Activated T-cell treated with anti-CD3 and anti-CD28 coated beads, Interleukin-2, amount 50 U/mL, for 4 hours (primary cell): ENCODE measurements at regions not wholly inside any gene's neighbourhood (a gene's known extent, or its start where the extent isn't known, plus 50 kb on each side); places are given as distances from the start of the nearest gene placed in this dataset.

ENCODE experiments used
- ATAC-seq, 2 donors: fragments of 200-7000 bp; cut with Tn5 transposase; one replicate each; pipeline ENCODE4 v1.10.0; 2021
- DNase-seq: peaks from one replicate; pipeline ENCODE4 v3.0.0-alpha.2; 2020
- H3K27me3 Mint-ChIP-seq: one replicate; pipeline ENCODE4 v1.8.0; 2021; ENCODE audit warnings: low read depth, mixed read lengths
- H3K36me3 Mint-ChIP-seq: one replicate; pipeline ENCODE4 v1.8.0; 2022; ENCODE audit warnings: mixed read lengths; ENCODE audit not compliant: insufficient read depth
- H3K4me1 Mint-ChIP-seq: one replicate; pipeline ENCODE4 v1.8.0; 2021; ENCODE audit warnings: low read depth, mixed read lengths
- H3K4me3 Mint-ChIP-seq: one replicate; pipeline ENCODE4 v1.8.0; 2021; ENCODE audit warnings: mild to moderate bottlenecking, moderate library complexity, mixed read lengths
- H3K9me3 Mint-ChIP-seq: one replicate; pipeline ENCODE4 v1.8.0; 2021; ENCODE audit warnings: mixed read lengths

DNA sequence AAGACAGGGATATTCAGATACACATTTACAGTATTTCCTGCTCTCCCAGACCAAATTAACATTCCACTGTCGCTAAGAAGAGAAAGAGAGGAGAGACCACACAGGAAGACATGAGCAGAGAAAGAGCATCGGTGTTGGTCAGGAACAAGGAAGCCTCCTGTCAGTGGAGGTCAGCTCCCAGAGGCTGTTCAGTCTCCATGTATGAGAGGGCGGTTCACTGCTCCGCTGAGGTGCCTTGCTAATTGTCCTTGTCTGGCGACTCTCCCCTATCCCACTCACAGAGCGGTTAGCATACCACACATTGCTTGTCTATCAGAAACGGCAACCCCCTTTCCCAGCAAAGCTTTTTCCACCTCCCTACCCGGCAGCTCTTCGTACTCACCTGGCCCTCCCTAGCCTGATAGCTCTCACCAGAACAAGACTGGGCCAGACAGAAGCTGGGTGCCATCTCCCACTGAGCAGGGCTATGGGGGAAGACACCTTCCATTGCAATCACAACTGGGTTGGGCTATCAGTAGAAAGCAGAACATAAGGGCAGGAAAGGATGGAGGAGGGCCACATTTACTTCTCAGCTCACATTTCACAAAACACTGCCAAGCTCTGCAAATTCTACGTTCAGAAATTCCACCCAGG lies 58.6 kb upstream of the LMNB1 start:
- no peaks in the 10 kb centered on the region for H3K4me1 Mint-ChIP-seq
- H3K9me3 Mint-ChIP-seq = no peaks in the 10 kb centered on the region

DNA sequence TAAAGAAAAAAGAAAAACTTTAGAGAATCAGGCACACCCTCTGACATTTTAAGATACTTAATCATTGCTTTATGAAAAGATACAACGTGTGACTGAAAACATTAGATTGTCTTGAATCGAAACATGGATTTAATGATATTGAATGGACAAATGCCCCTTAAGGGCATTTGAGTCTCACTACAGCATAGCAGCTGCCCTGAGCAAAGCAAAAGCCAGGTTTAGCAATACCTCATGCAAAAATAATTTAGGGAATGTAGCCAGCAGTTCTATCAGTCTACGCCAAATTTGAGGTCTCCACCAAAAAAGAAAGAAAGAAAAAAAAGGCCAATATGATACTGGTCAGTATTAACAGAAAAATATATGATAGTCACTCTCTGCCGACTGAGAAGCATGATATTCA lies 56.6 kb upstream of the LMNB1 start:
- Mint-ChIP-seq H3K4me1 (no peaks in the 10 kb centered on the region), H3K9me3 (no peaks in the 10 kb centered on the region), H3K36me3 (no peaks in the 10 kb centered on the region), H3K4me3 (no peak overlapping the region), H3K27me3 (no peaks in the 10 kb centered on the region)
- DNase-seq = no peak
- ATAC-seq = no peak

More for the DNA sequence above, 58.6 kb upstream of the LMNB1 start:
- no peak for ATAC-seq
- H3K4me3 Mint-ChIP-seq = no peak overlapping the region
- H3K27me3 Mint-ChIP-seq = no peaks in the 10 kb centered on the region
- H3K36me3 Mint-ChIP-seq = no peaks in the 10 kb centered on the region
- no peak for DNase-seq

DNA sequence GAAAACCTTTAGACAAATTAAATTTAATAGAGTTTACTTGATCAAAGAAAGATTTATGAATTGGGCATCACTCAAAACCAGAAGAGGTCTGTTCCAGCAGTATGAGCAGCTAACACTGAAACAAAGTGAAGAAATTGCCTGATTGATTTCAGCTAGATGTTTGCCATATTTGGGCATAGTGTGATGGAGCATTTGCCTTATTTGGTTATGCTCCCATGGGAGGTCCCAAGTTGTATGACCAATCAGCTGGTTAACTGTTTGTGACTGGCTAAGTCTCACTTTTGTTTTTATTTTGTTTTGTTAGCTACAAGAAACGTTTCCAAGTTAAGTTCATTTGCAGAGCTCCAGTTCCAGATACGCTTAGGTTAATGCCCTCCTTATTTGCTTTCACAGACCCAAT lies 53.3 kb upstream of the LMNB1 start:
- Mint-ChIP-seq H3K9me3 (no peaks in the 10 kb centered on the region), H3K36me3 (no peaks in the 10 kb centered on the region), H3K4me3 (no peak overlapping the region), H3K27me3 (no peaks in the 10 kb centered on the region), H3K4me1 (no peaks in the 10 kb centered on the region)
- ATAC-seq (no peak), DNase-seq (no peak)
